Caco-2 (cell line): ENCODE measurements at regions not wholly inside any gene's neighbourhood (a gene's known extent, or its start where the extent isn't known, plus 50 kb on each side); places are given as distances from the start of the nearest gene placed in this dataset.

Source experiments
- BruUV-seq: library from RNA; stranded (reverse); fragments of 400-500 nt; replicated peaks from 2 replicates; lab custom pipeline; 2021; lab: Mats Ljungman, UMichigan
- CTCF ChIA-PET: fragments of 300-600 bp; sonication (Branson Sonifier 250); formaldehyde crosslinking; loops from one replicate; lab custom pipeline; 2022; ENCODE audit warnings: antibody characterized with exemption; lab: Charles Lee
- POLR2A ChIA-PET: fragments of 300-600 bp; sonication (Branson Sonifier 250); formaldehyde crosslinking; loops from one replicate; lab custom pipeline; 2022; ENCODE audit warnings: antibody characterized with exemption; lab: Charles Lee
- DNase-seq, 2 experiments: peaks; one replicate each; pipeline versions ENCODE4 v3.0.0 to v3.0.0-alpha.2; 2020 to 2022
- H3K27me3 ChIP-seq: replicated peaks from 2 replicates; pipeline ENCODE4 v1.6.0; 2011; ENCODE audit warnings: low read length; ENCODE audit not compliant: control insufficient read depth, insufficient read depth
- H3K36me3 ChIP-seq: 2 replicates; pipeline ENCODE4 v1.5.1; 2011; ENCODE audit warnings: low read length; ENCODE audit not compliant: control insufficient read depth, insufficient read depth
- H3K4me1 ChIP-seq: fragments of 250-450 bp; sonication (Bioruptor Pico); 2 replicates; pipeline ENCODE4 v1.5.1; 2020; ENCODE audit warnings: mild to moderate bottlenecking
- H3K4me3 ChIP-seq: 2 replicates; pipeline ENCODE4 v1.5.1; 2011; ENCODE audit warnings: low read depth, mild to moderate bottlenecking, control low read depth, low read length
- H3K9me3 ChIP-seq: fragments of 250-450 bp; sonication (Bioruptor Pico); 2 replicates; pipeline ENCODE4 v1.5.1; 2020; ENCODE audit warnings: mild to moderate bottlenecking, moderate library complexity
- H3K27ac Mint-ChIP-seq: one replicate; pipeline ENCODE4 v1.8.0; 2022; ENCODE audit warnings: mixed read lengths; ENCODE audit not compliant: unreplicated experiment
- H3K27me3 Mint-ChIP-seq: one replicate; pipeline ENCODE4 v1.8.0; 2022; ENCODE audit warnings: mixed read lengths; ENCODE audit not compliant: insufficient read depth, unreplicated experiment
- H3K36me3 Mint-ChIP-seq: one replicate; pipeline ENCODE4 v1.8.0; 2022; ENCODE audit warnings: mild to moderate bottlenecking, mixed read lengths; ENCODE audit not compliant: insufficient read depth, unreplicated experiment
- H3K4me1 Mint-ChIP-seq: one replicate; pipeline ENCODE4 v1.8.0; 2022; ENCODE audit warnings: low read depth, mixed read lengths; ENCODE audit not compliant: unreplicated experiment
- H3K4me3 Mint-ChIP-seq: one replicate; pipeline ENCODE4 v1.8.0; 2022; ENCODE audit warnings: mild to moderate bottlenecking, moderate library complexity, mixed read lengths; ENCODE audit not compliant: unreplicated experiment
- H3K9me3 Mint-ChIP-seq: one replicate; pipeline ENCODE4 v1.8.0; 2022; ENCODE audit warnings: mixed read lengths; ENCODE audit not compliant: unreplicated experiment
- intact Hi-C: fragments of 100-400 bp; cut with micrococcal nuclease; formaldehyde crosslinking; loops from one replicate; pipeline ENCODE4 v1.10.0; 2022; ENCODE audit not compliant: unreplicated experiment
- TF ChIP-seq, protein P1 (sequence below), 2 experiments: fragments of 200-600 bp in 1 of 2; IDR thresholded peaks; 1 replicate in 1 of 2; 2 replicates in 1 of 2; pipeline versions ENCODE4 v1.5.1 to v1.8.0; 2011 to 2022; ENCODE audit warnings: antibody characterized with exemption in 1 of 2, control low read depth in 1 of 2, inconsistent platforms in 1 of 2, low read depth in 1 of 2, low read length in 1 of 2, mild to moderate bottlenecking in 1 of 2, moderate library complexity in 1 of 2; ENCODE audit not compliant: insufficient read depth in 1 of 2, severe bottlenecking in 1 of 2, unreplicated experiment in 1 of 2

GRCh38 chr20:11795071-11795615 is 122.5 kb upstream of the BTBD3 start:
- TF ChIP-seq, protein P1, sequence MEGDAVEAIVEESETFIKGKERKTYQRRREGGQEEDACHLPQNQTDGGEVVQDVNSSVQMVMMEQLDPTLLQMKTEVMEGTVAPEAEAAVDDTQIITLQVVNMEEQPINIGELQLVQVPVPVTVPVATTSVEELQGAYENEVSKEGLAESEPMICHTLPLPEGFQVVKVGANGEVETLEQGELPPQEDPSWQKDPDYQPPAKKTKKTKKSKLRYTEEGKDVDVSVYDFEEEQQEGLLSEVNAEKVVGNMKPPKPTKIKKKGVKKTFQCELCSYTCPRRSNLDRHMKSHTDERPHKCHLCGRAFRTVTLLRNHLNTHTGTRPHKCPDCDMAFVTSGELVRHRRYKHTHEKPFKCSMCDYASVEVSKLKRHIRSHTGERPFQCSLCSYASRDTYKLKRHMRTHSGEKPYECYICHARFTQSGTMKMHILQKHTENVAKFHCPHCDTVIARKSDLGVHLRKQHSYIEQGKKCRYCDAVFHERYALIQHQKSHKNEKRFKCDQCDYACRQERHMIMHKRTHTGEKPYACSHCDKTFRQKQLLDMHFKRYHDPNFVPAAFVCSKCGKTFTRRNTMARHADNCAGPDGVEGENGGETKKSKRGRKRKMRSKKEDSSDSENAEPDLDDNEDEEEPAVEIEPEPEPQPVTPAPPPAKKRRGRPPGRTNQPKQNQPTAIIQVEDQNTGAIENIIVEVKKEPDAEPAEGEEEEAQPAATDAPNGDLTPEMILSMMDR (IDR thresholded peaks at IDR 0.05; ENCODE audit: insufficient read depth in 1 of 2, low read depth in 1 of 2, low read length in 1 of 2, severe bottlenecking in 1 of 2, unreplicated experiment in 1 of 2): no peak
- Mint-ChIP-seq H3K4me3 (no peak overlapping the region), H3K36me3 (no peaks in the 10 kb centered on the region), H3K27me3 (no peaks in the 10 kb centered on the region), H3K27ac (no peak overlapping the region), H3K4me1 (peaks cover 21% of the 10 kb centered on the region), H3K9me3 (no peaks in the 10 kb centered on the region)
- no peak for DNase-seq
- ChIA-PET POLR2A (no interaction called here), CTCF (no interaction called here)
- intact Hi-C loops: loop anchor here (10.0 kb wide), 1 partner anchor 110 kb away; no protein-coding TSS in a partner anchor
- H3K36me3 ChIP-seq: no peaks in the 10 kb centered on the region
- no peaks in the 10 kb centered on the region for H3K9me3 ChIP-seq
- no TSS peak for BruUV-seq
- no peak overlapping the region for H3K4me3 ChIP-seq
- peaks cover 39% of the 10 kb centered on the region for H3K4me1 ChIP-seq
- H3K27me3 ChIP-seq: no peaks in the 10 kb centered on the region

DNA sequence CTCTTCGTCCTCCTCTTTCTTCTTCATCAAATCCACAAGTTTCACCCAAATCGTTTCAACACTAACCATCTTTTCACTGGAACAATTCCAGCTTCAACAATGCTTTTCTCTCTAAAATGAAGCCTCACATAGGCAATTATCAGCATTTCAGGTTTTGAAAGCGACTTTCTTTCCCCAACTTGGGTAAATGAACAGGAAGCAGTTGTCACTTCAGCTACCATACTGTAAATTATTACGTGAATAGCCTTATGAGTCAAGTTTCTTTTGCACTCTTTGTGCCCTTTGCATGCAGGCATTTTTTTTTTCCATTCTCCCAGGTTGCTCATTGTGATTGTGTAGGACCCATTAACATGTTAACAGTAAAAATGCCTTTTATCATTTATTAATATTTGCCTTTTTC is 121.7 kb upstream of the BTBD3 start:
- H3K9me3 ChIP-seq: no peaks in the 10 kb centered on the region
- Mint-ChIP-seq H3K27me3 (no peaks in the 10 kb centered on the region), H3K36me3 (no peaks in the 10 kb centered on the region), H3K4me3 (no peak overlapping the region), H3K9me3 (no peaks in the 10 kb centered on the region), H3K27ac (no peak overlapping the region), H3K4me1 (peaks cover 21% of the 10 kb centered on the region)
- CTCF ChIA-PET: no interaction called here
- H3K4me1 ChIP-seq: peaks cover 37% of the 10 kb centered on the region
- POLR2A ChIA-PET: no interaction called here
- BruUV-seq: no TSS peak
- TF ChIP-seq, protein P1 (IDR thresholded peaks at IDR 0.05; ENCODE audit: insufficient read depth in 1 of 2, low read depth in 1 of 2, low read length in 1 of 2, severe bottlenecking in 1 of 2, unreplicated experiment in 1 of 2): no peak
- H3K36me3 ChIP-seq: no peaks in the 10 kb centered on the region
- no peak for DNase-seq
- intact Hi-C loops: loop anchor here (10.0 kb wide), 1 partner anchor 111 kb away; no protein-coding TSS in a partner anchor
- no peaks in the 10 kb centered on the region for H3K27me3 ChIP-seq
- H3K4me3 ChIP-seq: no peak overlapping the region

DNA sequence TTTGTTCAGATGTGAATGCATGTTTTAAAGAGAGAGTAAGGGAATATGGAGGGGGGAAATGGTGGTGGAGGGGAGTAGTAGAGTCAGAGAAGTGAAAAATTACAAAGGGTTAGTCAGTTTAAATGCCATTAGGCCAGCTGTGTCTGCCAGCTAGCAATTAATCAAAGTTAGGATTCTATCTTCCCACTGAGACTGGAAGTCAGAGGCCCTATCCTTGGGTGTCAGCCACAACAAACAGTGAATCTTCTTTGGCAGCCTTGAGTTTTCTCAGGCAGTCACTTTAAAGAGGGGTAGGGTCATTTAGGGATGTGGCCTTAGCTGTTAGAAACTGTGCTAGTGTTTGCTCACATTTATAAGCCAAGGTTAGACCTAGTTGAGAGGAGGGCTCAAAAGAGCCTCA is 120.5 kb upstream of the BTBD3 start:
- Mint-ChIP-seq H3K36me3 (no peaks in the 10 kb centered on the region), H3K27me3 (no peaks in the 10 kb centered on the region), H3K4me1 (peaks cover 12% of the 10 kb centered on the region), H3K27ac (no peak overlapping the region), H3K9me3 (no peaks in the 10 kb centered on the region), H3K4me3 (no peak overlapping the region)
- POLR2A ChIA-PET: no interaction called here
- no peaks in the 10 kb centered on the region for H3K27me3 ChIP-seq
- no peak for DNase-seq
- H3K4me3 ChIP-seq: no peak overlapping the region
- H3K9me3 ChIP-seq: no peaks in the 10 kb centered on the region
- CTCF ChIA-PET: no interaction called here
- no peaks in the 10 kb centered on the region for H3K36me3 ChIP-seq
- peaks cover 26% of the 10 kb centered on the region for H3K4me1 ChIP-seq
- BruUV-seq: no TSS peak
- TF ChIP-seq, protein P1 (IDR thresholded peaks at IDR 0.05; ENCODE audit: insufficient read depth in 1 of 2, low read depth in 1 of 2, low read length in 1 of 2, severe bottlenecking in 1 of 2, unreplicated experiment in 1 of 2): no peak
- intact Hi-C loops: loop anchor here (10.0 kb wide), 1 partner anchor 112 kb away; no protein-coding TSS in a partner anchor
